WTC11 (cell line): ENCODE measurements at regions not wholly inside any gene's neighbourhood (a gene's known extent, or its start where the extent isn't known, plus 50 kb on each side); places are given as distances from the start of the nearest gene placed in this dataset.

Experiments
- CTCF ChIP-seq: fragments of 200-600 bp; IDR thresholded peaks from 2 replicates; pipeline ENCODE4 v1.8.0; 2022; ENCODE audit warnings: antibody characterized with exemption
- TF ChIP-seq, protein P1 (sequence below): sonication (generic); formaldehyde crosslinking; IDR thresholded peaks from 2 replicates; pipeline ENCODE4 v1.8.1; 2023; ENCODE audit warnings: mild to moderate bottlenecking, missing genetic modification reagents, moderate library complexity

GRCh38 chr1:193566735-193567134 is 380.3 kb upstream of the B3GALT2 start:
- TF ChIP-seq, protein P1, sequence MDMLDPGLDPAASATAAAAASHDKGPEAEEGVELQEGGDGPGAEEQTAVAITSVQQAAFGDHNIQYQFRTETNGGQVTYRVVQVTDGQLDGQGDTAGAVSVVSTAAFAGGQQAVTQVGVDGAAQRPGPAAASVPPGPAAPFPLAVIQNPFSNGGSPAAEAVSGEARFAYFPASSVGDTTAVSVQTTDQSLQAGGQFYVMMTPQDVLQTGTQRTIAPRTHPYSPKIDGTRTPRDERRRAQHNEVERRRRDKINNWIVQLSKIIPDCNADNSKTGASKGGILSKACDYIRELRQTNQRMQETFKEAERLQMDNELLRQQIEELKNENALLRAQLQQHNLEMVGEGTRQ = no peak
- no peak for TF ChIP-seq CTCF
